ENCODE measurements at regions not wholly inside any gene's neighbourhood (a gene's known extent, or its start where the extent isn't known, plus 50 kb on each side); places are given as distances from the start of the nearest gene placed in this dataset.
"Not testable (repeated sequence)": the region's sequence is repeated elsewhere in the genome, so short reads cannot be mapped to it uniquely, and the experiment has no call there.

GRCh38 chr5:97560599-97560993, 377.5 kb upstream of the RIOK2 start:
- FAIRE-seq (no peak), DNase-seq (ENCODE audit: insufficient read length, low spot score) (no peak)
- no peak for TF ChIP-seq CTCF (IDR thresholded peaks at IDR 0.05; ENCODE audit: insufficient read depth, missing control alignments)

GRCh38 chr5:97563050-97563657, 380.1 kb upstream of the RIOK2 start:
- no peak for FAIRE-seq
- no peak for DNase-seq (ENCODE audit: insufficient read length, low spot score)
- TF ChIP-seq CTCF (IDR thresholded peaks at IDR 0.05; ENCODE audit: insufficient read depth, missing control alignments): no peak

GRCh38 chr5:97568382-97568781, 385.3 kb upstream of the RIOK2 start:
- no peak for TF ChIP-seq CTCF (IDR thresholded peaks at IDR 0.05; ENCODE audit: insufficient read depth, missing control alignments)
- no peak for DNase-seq (ENCODE audit: insufficient read length, low spot score)
- FAIRE-seq: no peak

GRCh38 chr5:97570242-97570641, 387.2 kb upstream of the RIOK2 start:
- FAIRE-seq: no peak
- no peak for DNase-seq (ENCODE audit: insufficient read length, low spot score)
- TF ChIP-seq CTCF (IDR thresholded peaks at IDR 0.05; ENCODE audit: insufficient read depth, missing control alignments): no peak

- TF ChIP-seq CTCF (IDR thresholded peaks at IDR 0.05; ENCODE audit: insufficient read depth, missing control alignments): no peak
- FAIRE-seq: no peak
These were observed 392.3 kb upstream of the RIOK2 start for GRCh38 chr5:97575322-97575721.

GRCh38 chr5:97576956-97577355, 393.9 kb upstream of the RIOK2 start:
- DNase-seq (ENCODE audit: insufficient read length, low spot score): no peak
- TF ChIP-seq CTCF (IDR thresholded peaks at IDR 0.05; ENCODE audit: insufficient read depth, missing control alignments): no peak
- no peak for FAIRE-seq

More at GRCh38 chr5:97575322-97575721, 392.3 kb upstream of the RIOK2 start:
- no peak for DNase-seq (ENCODE audit: insufficient read length, low spot score)

GRCh38 chr5:97579977-97580376, 396.9 kb upstream of the RIOK2 start:
- not testable (repeated sequence) for DNase-seq (ENCODE audit: insufficient read length, low spot score); FAIRE-seq

GRCh38 chr5:97580746-97581145, 397.7 kb upstream of the RIOK2 start:
- FAIRE-seq (no peak), DNase-seq (ENCODE audit: insufficient read length, low spot score) (no peak)
- TF ChIP-seq CTCF (IDR thresholded peaks at IDR 0.05; ENCODE audit: insufficient read depth, missing control alignments): no peak
